Smooth muscle cell (in vitro differentiated cells): ENCODE measurements at regions not wholly inside any gene's neighbourhood (a gene's known extent, or its start where the extent isn't known, plus 50 kb on each side); places are given as distances from the start of the nearest gene placed in this dataset.

Experiments
- DNase-seq: peaks from one replicate; lab custom pipeline; 2025; ENCODE audit not compliant: unreplicated experiment; lab: John Stamatoyannopoulos, UW
- H2AFZ ChIP-seq: fragments of 200-600 bp; sonication (generic); 2 replicates; pipeline ENCODE4 v1.6.0; 2016; ENCODE audit warnings: antibody characterized with exemption, low read depth, mild to moderate bottlenecking
- H3F3A ChIP-seq: fragments of 200-600 bp; sonication (generic); 2 replicates; pipeline ENCODE4 v1.6.0; 2017; ENCODE audit warnings: antibody characterized with exemption, low read depth
- H3K27ac ChIP-seq: fragments of 200-600 bp; sonication (generic); 2 replicates; pipeline ENCODE4 v1.5.1; 2016; ENCODE audit warnings: low read depth, mild to moderate bottlenecking
- H3K27me3 ChIP-seq: fragments of 200-600 bp; sonication (generic); 2 replicates; pipeline ENCODE4 v1.6.1; 2016; ENCODE audit warnings: low read depth, mild to moderate bottlenecking
- H3K36me3 ChIP-seq: fragments of 200-600 bp; sonication (generic); 2 replicates; pipeline ENCODE4 v1.5.1; 2016; ENCODE audit warnings: low read depth
- H3K4me1 ChIP-seq: fragments of 200-600 bp; sonication (generic); 2 replicates; pipeline ENCODE4 v1.5.1; 2016; ENCODE audit warnings: low read depth
- H3K4me2 ChIP-seq: fragments of 200-600 bp; sonication (generic); 2 replicates; pipeline ENCODE4 v1.6.0; 2016; ENCODE audit warnings: mild to moderate bottlenecking
- H3K4me3 ChIP-seq: fragments of 200-600 bp; sonication (generic); 2 replicates; pipeline ENCODE4 v1.5.1; 2016; ENCODE audit warnings: mild to moderate bottlenecking
- H3K79me2 ChIP-seq: fragments of 200-600 bp; sonication (generic); 2 replicates; pipeline ENCODE4 v1.6.0; 2016; ENCODE audit warnings: low read depth, mild to moderate bottlenecking
- H3K9ac ChIP-seq: fragments of 200-600 bp; sonication (generic); 2 replicates; pipeline ENCODE4 v1.6.0; 2016; ENCODE audit warnings: low read depth
- H3K9me3 ChIP-seq: fragments of 200-600 bp; sonication (generic); replicated peaks from 2 replicates; pipeline ENCODE4 v1.5.1; 2016; ENCODE audit warnings: low read depth
- H4K20me1 ChIP-seq: fragments of 200-600 bp; sonication (generic); 2 replicates; pipeline ENCODE4 v1.6.0; 2016; ENCODE audit warnings: low read depth
- WGBS: methylation state at CpG from one replicate; pipeline ENCODE4 v1.1.7; 2016; ENCODE audit warnings: low lambda C conversion rate; 5-methylcytosine and 5-hydroxymethylcytosine counted together
- TF ChIP-seq, protein P1 (sequence below): fragments of 200-600 bp; sonication (generic); IDR thresholded peaks from 2 replicates; pipeline ENCODE4 v1.5.1; 2017; ENCODE audit warnings: borderline replicate concordance, mild to moderate bottlenecking, antibody characterized with exemption; ENCODE audit not compliant: insufficient read depth, poor library complexity, severe bottlenecking

- Histone ChIP-seq H3K4me2 (no peak overlapping the region), H3K9ac (no peak overlapping the region), H3K27me3 (no peaks in the 10 kb centered on the region), H2AFZ (no peak overlapping the region), H3K9me3 (no peaks in the 10 kb centered on the region), H3F3A (no peaks in the 10 kb centered on the region), H3K27ac (no peak overlapping the region), H3K4me3 (no peak overlapping the region), H3K79me2 (no peaks in the 10 kb centered on the region), H3K36me3 (no peaks in the 10 kb centered on the region), H3K4me1 (no peaks in the 10 kb centered on the region), H4K20me1 (no peaks in the 10 kb centered on the region)
- DNase-seq, result no peak
- TF ChIP-seq, protein P1, sequence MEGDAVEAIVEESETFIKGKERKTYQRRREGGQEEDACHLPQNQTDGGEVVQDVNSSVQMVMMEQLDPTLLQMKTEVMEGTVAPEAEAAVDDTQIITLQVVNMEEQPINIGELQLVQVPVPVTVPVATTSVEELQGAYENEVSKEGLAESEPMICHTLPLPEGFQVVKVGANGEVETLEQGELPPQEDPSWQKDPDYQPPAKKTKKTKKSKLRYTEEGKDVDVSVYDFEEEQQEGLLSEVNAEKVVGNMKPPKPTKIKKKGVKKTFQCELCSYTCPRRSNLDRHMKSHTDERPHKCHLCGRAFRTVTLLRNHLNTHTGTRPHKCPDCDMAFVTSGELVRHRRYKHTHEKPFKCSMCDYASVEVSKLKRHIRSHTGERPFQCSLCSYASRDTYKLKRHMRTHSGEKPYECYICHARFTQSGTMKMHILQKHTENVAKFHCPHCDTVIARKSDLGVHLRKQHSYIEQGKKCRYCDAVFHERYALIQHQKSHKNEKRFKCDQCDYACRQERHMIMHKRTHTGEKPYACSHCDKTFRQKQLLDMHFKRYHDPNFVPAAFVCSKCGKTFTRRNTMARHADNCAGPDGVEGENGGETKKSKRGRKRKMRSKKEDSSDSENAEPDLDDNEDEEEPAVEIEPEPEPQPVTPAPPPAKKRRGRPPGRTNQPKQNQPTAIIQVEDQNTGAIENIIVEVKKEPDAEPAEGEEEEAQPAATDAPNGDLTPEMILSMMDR, result no peak
- 71% methylated on average over 3 of the region's 3 CpGs for WGBS
Measured at GRCh38 chr1:55526716-55527115, 311.6 kb upstream of the USP24 start.

DNA sequence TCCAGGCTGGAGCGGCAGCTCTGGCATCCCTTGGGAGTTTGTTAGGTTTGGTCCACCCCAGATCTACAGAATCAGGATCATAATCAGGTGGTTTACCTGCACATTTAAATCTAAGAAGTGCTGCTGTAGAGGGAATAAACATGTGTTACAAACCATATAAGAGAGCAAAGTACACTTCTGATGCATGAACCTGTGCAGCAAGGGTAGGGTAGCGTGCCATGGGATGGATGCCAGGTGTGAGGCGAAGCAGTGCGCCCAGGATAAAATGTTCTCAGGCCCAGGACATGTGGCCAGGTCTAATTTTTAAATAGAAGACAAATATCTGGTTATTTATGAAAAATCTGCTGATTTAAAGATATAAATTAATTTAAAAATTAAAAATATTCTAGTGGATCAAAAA, 308.8 kb upstream of the USP24 start:
- no peak for DNase-seq
- no peak overlapping the region for H3K9ac ChIP-seq
- no peak overlapping the region for H3K4me3 ChIP-seq

DNA sequence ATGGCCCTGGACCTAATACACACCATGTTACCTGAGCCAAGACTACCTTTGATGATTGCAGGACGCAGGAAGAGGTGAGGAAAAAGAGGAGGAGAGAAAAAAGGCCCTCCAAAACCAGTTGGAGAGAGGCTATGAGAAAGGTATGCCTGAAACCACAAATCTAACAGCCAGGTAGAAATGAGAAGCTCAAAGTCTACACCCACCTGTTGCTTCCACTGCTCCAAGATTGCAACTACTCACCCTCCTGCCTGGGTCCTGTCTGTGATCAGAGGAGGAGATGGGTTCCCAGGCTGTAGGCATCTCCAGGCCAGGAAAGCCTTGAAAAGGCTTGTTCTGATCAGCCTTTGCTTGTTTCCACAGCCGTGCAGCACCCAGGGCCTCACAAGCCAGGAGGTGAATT, 307.8 kb upstream of the USP24 start:
- no peaks in the 10 kb centered on the region for H3F3A ChIP-seq
- H3K4me1 ChIP-seq, result no peaks in the 10 kb centered on the region
- H3K79me2 ChIP-seq, result no peaks in the 10 kb centered on the region
- H3K9me3 ChIP-seq, result no peaks in the 10 kb centered on the region
- no peaks in the 10 kb centered on the region for H4K20me1 ChIP-seq
- no peak overlapping the region for H3K27ac ChIP-seq
- DNase-seq, result no peak
- H3K27me3 ChIP-seq, result no peaks in the 10 kb centered on the region
- TF ChIP-seq, protein P1, result no peak
- no peak overlapping the region for H3K9ac ChIP-seq
- H2AFZ ChIP-seq, result no peak overlapping the region
- no peak overlapping the region for H3K4me3 ChIP-seq
- no peaks in the 10 kb centered on the region for H3K36me3 ChIP-seq
- no peak overlapping the region for H3K4me2 ChIP-seq
- 74% methylated on average over 2 of the region's 2 CpGs for WGBS

More for the DNA sequence above, 308.8 kb upstream of the USP24 start:
- Histone ChIP-seq H3K9me3 (no peaks in the 10 kb centered on the region), H3F3A (no peaks in the 10 kb centered on the region), H2AFZ (no peak overlapping the region), H4K20me1 (no peaks in the 10 kb centered on the region), H3K27ac (no peak overlapping the region), H3K4me1 (no peaks in the 10 kb centered on the region), H3K79me2 (no peaks in the 10 kb centered on the region), H3K27me3 (no peaks in the 10 kb centered on the region), H3K4me2 (no peak overlapping the region), H3K36me3 (no peaks in the 10 kb centered on the region)
- TF ChIP-seq, protein P1, result no peak
- 96% methylated on average over 4 of the region's 4 CpGs for WGBS

- Histone ChIP-seq H3K27me3 (no peaks in the 10 kb centered on the region), H3K9ac (no peak overlapping the region), H3K4me3 (no peak overlapping the region), H4K20me1 (no peaks in the 10 kb centered on the region), H2AFZ (no peak overlapping the region), H3K4me1 (no peaks in the 10 kb centered on the region), H3K36me3 (no peaks in the 10 kb centered on the region), H3K79me2 (no peaks in the 10 kb centered on the region), H3K9me3 (no peaks in the 10 kb centered on the region), H3F3A (no peaks in the 10 kb centered on the region), H3K27ac (no peak overlapping the region), H3K4me2 (no peak overlapping the region)
- TF ChIP-seq, protein P1, result no peak
- DNase-seq, result no peak
- WGBS, result 81% methylated on average over 7 of the region's 7 CpGs
Measured at GRCh38 chr1:55522353-55522903, 307.3 kb upstream of the USP24 start.
